Gastroesophageal sphincter (tissue), 3 donors: ENCODE measurements at regions not wholly inside any gene's neighbourhood (a gene's known extent, or its start where the extent isn't known, plus 50 kb on each side); places are given as distances from the start of the nearest gene placed in this dataset.

Experiments
- CTCF ChIP-seq, 4 experiments: fragments of 200-600 bp in 2 of 4; fragments of 450-650 bp in 2 of 4; sonication (generic) in 1 of 4; IDR thresholded peaks; one replicate each; pipeline ENCODE4 v1.5.1; 2017 to 2019; ENCODE audit warnings: antibody characterized with exemption in 4 of 4, mild to moderate bottlenecking in 2 of 4, moderate library complexity in 2 of 4
- EP300 ChIP-seq: sonication (generic); formaldehyde crosslinking; IDR thresholded peaks from one replicate; pipeline ENCODE4 v1.6.1; 2017; ENCODE audit warnings: antibody characterized with exemption, mild to moderate bottlenecking
- POLR2A ChIP-seq, 2 donors: fragments of 450-650 bp; IDR thresholded peaks; one replicate each; pipeline ENCODE4 v1.6.1; 2017; ENCODE audit warnings: antibody characterized with exemption in 2 of 2, mild to moderate bottlenecking in 2 of 2, moderate library complexity in 1 of 2
- POLR2AphosphoS5 ChIP-seq: sonication (generic); formaldehyde crosslinking; IDR thresholded peaks from one replicate; pipeline ENCODE4 v1.6.1; 2017; ENCODE audit warnings: antibody characterized with exemption

- TF ChIP-seq POLR2A (IDR thresholded peaks at IDR 0.05) (no peak), POLR2AphosphoS5 (no peak), CTCF (IDR thresholded peaks at IDR 0.05) (no peak), EP300 (no peak)
These were observed 113.8 kb upstream of the KCNMB2 start for GRCh38 chr3:178422406-178422805.
